Endothelial cell of umbilical vein (primary cell): ENCODE measurements at regions not wholly inside any gene's neighbourhood (a gene's known extent, or its start where the extent isn't known, plus 50 kb on each side); places are given as distances from the start of the nearest gene placed in this dataset.

Source experiments
- BruUV-seq: library from RNA; stranded (reverse); fragments of 400-500 nt; replicated peaks from 2 replicates; lab custom pipeline; 2021; lab: Mats Ljungman, UMichigan
- CTCF ChIA-PET: fragments of 300-600, 350-600 bp; sonication (Branson Sonifier 250); formaldehyde crosslinking; loops from one replicate; lab custom pipeline; 2021; ENCODE audit warnings: antibody characterized with exemption, inconsistent platforms; lab: Charles Lee
- POLR2A ChIA-PET: fragments of 300-600, 350-600 bp; sonication (Branson Sonifier 250); formaldehyde crosslinking; loops from one replicate; lab custom pipeline; 2021; ENCODE audit warnings: antibody characterized with exemption, inconsistent platforms; lab: Charles Lee
- DNase-seq: peaks from one replicate; pipeline ENCODE4 v3.0.0-alpha.2; 2011; ENCODE audit warnings: low read depth, low spot score
- FAIRE-seq: peaks from 2 replicates; lab custom pipeline; 2011; peaks lifted over from hg19 to GRCh38; lab: Jason Lieb, UNC
- H2AFZ ChIP-seq: 2 replicates; pipeline ENCODE4 v1.6.0; 2012; ENCODE audit warnings: low read depth, low read length, control low read depth, inconsistent platforms
- H3K27ac ChIP-seq: 2 replicates; pipeline ENCODE4 v1.5.1; 2011; ENCODE audit warnings: low read depth, mild to moderate bottlenecking, control low read depth, low read length, moderate library complexity; ENCODE audit not compliant: insufficient read depth
- H3K27me3 ChIP-seq, 2 experiments: 2 replicates each; pipeline versions ENCODE4 v1.6.0 to v1.6.1; 2011; ENCODE audit warnings: low read length in 2 of 2, mixed read lengths in 1 of 2; ENCODE audit not compliant: control insufficient read depth in 2 of 2, insufficient read depth in 2 of 2
- H3K36me3 ChIP-seq, 2 experiments: 2 replicates in 1 of 2; 3 replicates in 1 of 2; pipeline ENCODE4 v1.5.1; 2011; ENCODE audit warnings: low read length in 2 of 2, mild to moderate bottlenecking in 1 of 2, moderate library complexity in 1 of 2; ENCODE audit not compliant: control insufficient read depth in 2 of 2, insufficient read depth in 2 of 2; ENCODE audit errors: extremely low read depth in 1 of 2
- H3K4me1 ChIP-seq: 3 replicates; pipeline ENCODE4 v1.5.1; 2011; ENCODE audit warnings: mild to moderate bottlenecking, low read length; ENCODE audit not compliant: control insufficient read depth, insufficient read depth; ENCODE audit errors: extremely low read depth
- H3K4me2 ChIP-seq: 2 replicates; pipeline ENCODE4 v1.6.1; 2011; ENCODE audit warnings: low read length, control low read depth, mixed read lengths; ENCODE audit not compliant: insufficient read depth
- H3K4me3 ChIP-seq, 3 experiments: fragments of 200-600 bp in 1 of 3; sonication (generic), shearing (Covaris generic) in 1 of 3; replicated peaks in 1 of 3; 2 replicates each; pipeline ENCODE4 v1.5.1; 2011 to 2016; ENCODE audit warnings: control low read depth in 3 of 3, low read length in 3 of 3, mild to moderate bottlenecking in 2 of 3, inconsistent platforms in 1 of 3, low read depth in 1 of 3, moderate library complexity in 1 of 3; ENCODE audit not compliant: insufficient read depth in 1 of 3
- H3K79me2 ChIP-seq: 2 replicates; pipeline ENCODE4 v1.6.0; 2012; ENCODE audit warnings: low read length, inconsistent platforms; ENCODE audit not compliant: control insufficient read depth, insufficient read depth
- H3K9ac ChIP-seq: replicated peaks from 2 replicates; pipeline ENCODE3; 2011; ENCODE audit warnings: low read length, control low read depth; ENCODE audit not compliant: insufficient read depth; ENCODE audit errors: extremely low read depth
- H3K9me1 ChIP-seq: replicated peaks from 3 replicates; pipeline ENCODE4 v1.6.0; 2011; ENCODE audit warnings: mild to moderate bottlenecking, low read length; ENCODE audit not compliant: control insufficient read depth, insufficient read depth; ENCODE audit errors: extremely low read depth
- H3K9me3 ChIP-seq: replicated peaks from 2 replicates; pipeline ENCODE4 v1.5.1; 2012; ENCODE audit warnings: low read length, inconsistent platforms; ENCODE audit not compliant: control insufficient read depth, insufficient read depth
- H4K20me1 ChIP-seq: replicated peaks from 2 replicates; pipeline ENCODE3; 2011; ENCODE audit warnings: mild to moderate bottlenecking, low read length; ENCODE audit not compliant: control insufficient read depth, insufficient read depth; ENCODE audit errors: extremely low read depth
- CTCF ChIP-seq, 2 donors: IDR thresholded peaks; 1 replicate in 1 of 2; 2 replicates in 1 of 2; pipeline ENCODE4 v1.5.1; 2011; ENCODE audit warnings: low read length in 2 of 2, mild to moderate bottlenecking in 2 of 2, moderate library complexity in 2 of 2, control low read depth in 1 of 2, inconsistent platforms in 1 of 2, low read depth in 1 of 2; ENCODE audit not compliant: insufficient read depth in 1 of 2; ENCODE audit errors: extremely low read depth in 1 of 2
- EZH2 ChIP-seq: IDR thresholded peaks from 2 replicates; pipeline ENCODE4 v1.6.1; 2012; ENCODE audit warnings: borderline replicate concordance, low read depth, mild to moderate bottlenecking, moderate library complexity, low read length, inconsistent platforms; ENCODE audit not compliant: severe bottlenecking
- FOS ChIP-seq: IDR thresholded peaks from 2 replicates; pipeline ENCODE4 v1.6.1; 2011; ENCODE audit warnings: mild to moderate bottlenecking, low read length, moderate library complexity, borderline replicate concordance; ENCODE audit not compliant: insufficient read depth
- GATA2 ChIP-seq: IDR thresholded peaks from 2 replicates; pipeline ENCODE4 v1.7.0; 2011; ENCODE audit warnings: low read depth, mild to moderate bottlenecking, moderate library complexity, mixed read lengths, low read length; ENCODE audit not compliant: insufficient read length, insufficient read depth
- JUN ChIP-seq: IDR thresholded peaks from 2 replicates; pipeline ENCODE4 v1.6.1; 2011; ENCODE audit warnings: borderline replicate concordance, low read depth; ENCODE audit not compliant: insufficient read length, insufficient read depth
- POLR2A ChIP-seq: IDR thresholded peaks from 2 replicates; pipeline ENCODE4 v1.6.1; 2012; ENCODE audit warnings: low read depth, mild to moderate bottlenecking, control low read depth, low read length
- POLR2AphosphoS5 ChIP-seq: IDR thresholded peaks from 2 replicates; pipeline ENCODE4 v1.6.1; 2012; ENCODE audit warnings: low read depth, mild to moderate bottlenecking, control low read depth, low read length, moderate library complexity; ENCODE audit not compliant: insufficient read depth
- dilution Hi-C: fragments of 300-500 bp; cut with MboI; formaldehyde crosslinking; loops from one replicate; pipeline ENCODE4 v1.15.0; 2019; ENCODE audit warnings: low sequenced_read_pairs; ENCODE audit not compliant: extremely low pct_ligation_motif_present
- intact Hi-C: fragments of 100-400 bp; cut with micrococcal nuclease; formaldehyde crosslinking; loops from one replicate; pipeline ENCODE4 v1.10.0; 2022
- TF ChIP-seq, protein P1 (sequence below): IDR thresholded peaks from 2 replicates; pipeline ENCODE4 v1.6.1; 2011; ENCODE audit not compliant: insufficient read depth, insufficient read length

DNA sequence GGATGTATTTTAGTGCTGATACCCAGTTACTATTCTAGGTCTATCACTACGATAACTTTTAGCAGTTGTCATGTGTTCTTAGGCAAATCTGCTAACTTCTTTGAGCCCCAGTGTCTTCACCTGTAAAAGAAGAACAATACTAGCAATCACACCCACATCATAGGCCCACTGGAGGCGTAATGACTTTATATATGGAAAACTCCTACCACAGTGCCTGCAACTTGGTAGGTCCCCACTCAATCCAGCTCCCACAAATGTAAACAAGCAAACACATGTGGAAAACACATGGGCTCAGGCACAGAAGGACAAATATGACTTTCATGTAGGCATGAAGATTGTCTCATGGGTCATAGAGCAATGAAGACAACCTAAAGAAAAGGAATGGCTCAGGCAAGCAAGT lies 115.8 kb downstream of the TBX19 start:
- intact Hi-C loops, result no loop called here

More for the DNA sequence above, 115.8 kb downstream of the TBX19 start:
- Histone ChIP-seq H3K27ac (no peak overlapping the region), H3K79me2 (no peaks in the 10 kb centered on the region), H4K20me1 (no peaks in the 10 kb centered on the region), H3K4me3 (no peak overlapping the region), H2AFZ (no peak overlapping the region), H3K9me3 (no peaks in the 10 kb centered on the region), H3K9me1 (no peaks in the 10 kb centered on the region), H3K4me1 (no peaks in the 10 kb centered on the region), H3K4me2 (no peak overlapping the region), H3K27me3 (no peaks in the 10 kb centered on the region), H3K36me3 (no peaks in the 10 kb centered on the region), H3K9ac (no peak overlapping the region)
- DNase-seq, result no peak
- FAIRE-seq, result no peak
- CTCF ChIA-PET, result interaction anchor here (2.0 kb wide), 1 partner anchor 12 kb away, joined by 6 read pairs; no protein-coding TSS in a partner anchor
- POLR2A ChIA-PET, result no interaction called here
- TF ChIP-seq POLR2AphosphoS5 (no peak), FOS (no peak), POLR2A (no peak), GATA2 (no peak), EZH2 (no peak), CTCF (IDR thresholded peaks at IDR 0.05; ENCODE audit: extremely low read depth in 1 of 2, insufficient read depth in 1 of 2, low read depth in 1 of 2, low read length in 2 of 2) (no peak), JUN (no peak)
- TF ChIP-seq, protein P1, sequence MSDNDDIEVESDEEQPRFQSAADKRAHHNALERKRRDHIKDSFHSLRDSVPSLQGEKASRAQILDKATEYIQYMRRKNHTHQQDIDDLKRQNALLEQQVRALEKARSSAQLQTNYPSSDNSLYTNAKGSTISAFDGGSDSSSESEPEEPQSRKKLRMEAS, result no peak
- dilution Hi-C loops, result no loop called here
- BruUV-seq, result no TSS peak
